CD4-positive, alpha-beta T cell treated with Interleukin-17A for 4 hours (primary cell): ENCODE measurements at regions not wholly inside any gene's neighbourhood (a gene's known extent, or its start where the extent isn't known, plus 50 kb on each side); places are given as distances from the start of the nearest gene placed in this dataset.

Experiments used
- DNase-seq: peaks from one replicate; pipeline ENCODE4 v3.0.0-alpha.2; 2020; ENCODE audit warnings: mixed read lengths

- no peak for DNase-seq
These were observed 99.3 kb downstream of the METRNL start for GRCh38 chr17:83178533-83179304.

DNA sequence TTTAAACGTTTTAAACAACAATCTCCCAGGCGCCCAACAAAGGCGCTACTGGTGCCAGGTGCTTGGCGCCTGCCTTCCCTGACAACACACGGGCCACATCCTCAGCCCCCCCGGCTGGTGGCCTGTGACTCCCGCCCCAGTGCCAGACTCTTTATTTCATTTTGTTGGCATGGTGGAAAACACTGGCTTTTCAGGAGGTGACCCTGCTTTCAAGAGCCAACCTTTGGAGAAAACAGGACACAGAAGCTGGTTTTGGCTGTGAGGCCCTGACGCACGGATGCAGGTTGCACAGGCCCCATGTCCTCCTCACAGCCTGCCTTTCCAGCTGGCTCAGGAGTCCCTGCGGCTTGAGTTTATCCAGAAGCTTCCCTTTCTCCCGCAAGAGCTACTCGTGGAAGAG, 100.0 kb downstream of the METRNL start:
- no peak for DNase-seq

- DNase-seq = no peak
These were observed 100.4 kb downstream of the METRNL start for GRCh38 chr17:83179811-83180210.

- DNase-seq = no peak
These were observed 101.0 kb downstream of the METRNL start for GRCh38 chr17:83180264-83180995.

DNA sequence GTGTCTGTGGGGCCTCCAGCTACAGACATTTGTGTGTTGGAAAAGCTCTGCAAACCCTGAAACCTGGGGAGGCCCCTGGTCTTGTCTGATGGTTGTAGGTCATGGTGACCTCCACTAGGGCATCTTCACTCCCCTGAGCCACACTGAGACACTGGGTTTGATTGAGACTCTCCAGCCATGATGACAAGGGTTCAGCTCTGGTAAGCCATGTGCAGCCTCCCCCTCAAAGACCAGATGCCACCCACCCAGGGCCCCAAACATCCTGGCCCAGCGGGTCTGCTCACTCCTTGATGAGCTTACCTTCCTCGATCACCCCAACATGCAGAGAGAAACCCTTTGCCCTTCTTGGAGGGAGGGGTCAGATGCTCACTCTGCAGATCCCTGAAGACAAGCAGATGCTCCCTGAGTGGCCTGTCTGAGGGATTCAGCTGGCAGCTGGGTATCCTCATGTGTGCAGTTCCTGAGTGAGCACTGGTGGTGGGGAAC, 101.6 kb downstream of the METRNL start:
- no peak for DNase-seq

- DNase-seq = no peak
These were observed 102.7 kb downstream of the METRNL start for GRCh38 chr17:83181991-83182619.

GRCh38 chr17:83182620-83183101, 103.3 kb downstream of the METRNL start:
- DNase-seq = no peak

GRCh38 chr17:83183145-83183948, 103.9 kb downstream of the METRNL start:
- DNase-seq = no peak

DNA sequence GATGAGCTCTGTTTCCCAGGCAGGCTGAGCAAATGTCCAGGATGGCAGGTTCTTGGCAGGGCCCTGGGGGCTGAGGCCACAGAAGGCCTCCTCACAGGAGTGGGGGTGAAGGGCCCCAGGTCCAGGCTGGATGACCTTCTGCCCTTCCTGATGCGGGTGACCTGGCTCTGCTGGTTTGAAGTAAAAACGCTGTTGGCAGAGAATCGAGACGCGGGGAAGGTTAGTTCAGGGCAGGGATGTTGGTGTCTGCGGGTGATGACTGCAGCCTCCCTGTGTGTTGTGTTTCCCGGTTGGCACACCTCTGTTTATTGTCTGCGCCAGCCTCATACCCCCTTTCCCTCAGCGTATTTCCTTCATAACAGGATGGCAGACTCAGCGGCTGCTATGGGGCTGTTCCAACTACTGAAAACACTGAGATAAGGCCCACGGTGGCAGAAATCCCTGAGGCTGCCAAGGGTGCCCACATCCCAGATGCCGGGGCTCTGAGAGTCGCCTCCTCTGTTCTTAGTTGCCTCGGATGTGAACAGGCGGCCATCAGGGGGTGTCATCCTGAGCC, 104.6 kb downstream of the METRNL start:
- DNase-seq = no peak

GRCh38 chr17:83185023-83186002, 105.9 kb downstream of the METRNL start:
- no peak for DNase-seq

GRCh38 chr17:83186226-83186625, 106.8 kb downstream of the METRNL start:
- no peak for DNase-seq

DNA sequence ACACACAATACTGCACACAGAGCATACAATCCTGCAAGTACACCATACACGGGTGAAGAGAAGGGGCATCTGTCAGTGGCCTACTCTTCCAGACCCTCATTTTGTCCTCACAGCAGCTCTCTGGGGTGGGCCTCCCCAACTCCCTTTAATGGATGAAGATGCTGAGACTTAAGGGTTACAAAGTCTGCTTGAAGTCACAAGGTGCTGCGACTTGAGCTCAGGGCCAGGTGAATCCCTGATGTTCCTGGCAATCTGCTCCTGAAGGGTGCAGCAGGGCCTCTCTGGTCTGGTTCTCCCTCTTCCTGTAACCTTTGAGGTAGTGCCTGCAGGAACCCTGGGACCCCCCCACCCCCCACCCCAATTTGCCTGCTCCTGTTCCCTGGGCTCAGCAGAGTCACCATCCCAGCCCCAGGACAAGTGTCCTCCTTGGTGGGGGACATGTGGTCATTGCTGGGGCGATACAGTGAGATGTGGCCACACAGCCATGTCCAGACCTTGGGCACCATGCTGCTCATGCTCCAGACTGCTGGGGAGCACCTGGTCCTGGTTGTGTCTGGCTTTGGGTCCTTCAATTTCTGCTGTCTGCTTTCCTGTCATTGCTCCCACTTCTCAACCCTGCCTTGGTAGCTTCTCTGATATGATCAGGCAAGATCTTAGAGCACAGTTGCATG, 107.5 kb downstream of the METRNL start:
- no peak for DNase-seq

- DNase-seq = no peak
These were observed 108.4 kb downstream of the METRNL start for GRCh38 chr17:83187782-83188311.

GRCh38 chr17:83189044-83190003, 109.9 kb downstream of the METRNL start:
- no peak for DNase-seq

- DNase-seq = no peak
These were observed 110.6 kb downstream of the METRNL start for GRCh38 chr17:83190004-83190385.

- no peak for DNase-seq
These were observed 111.4 kb downstream of the METRNL start for GRCh38 chr17:83190601-83191387.

DNA sequence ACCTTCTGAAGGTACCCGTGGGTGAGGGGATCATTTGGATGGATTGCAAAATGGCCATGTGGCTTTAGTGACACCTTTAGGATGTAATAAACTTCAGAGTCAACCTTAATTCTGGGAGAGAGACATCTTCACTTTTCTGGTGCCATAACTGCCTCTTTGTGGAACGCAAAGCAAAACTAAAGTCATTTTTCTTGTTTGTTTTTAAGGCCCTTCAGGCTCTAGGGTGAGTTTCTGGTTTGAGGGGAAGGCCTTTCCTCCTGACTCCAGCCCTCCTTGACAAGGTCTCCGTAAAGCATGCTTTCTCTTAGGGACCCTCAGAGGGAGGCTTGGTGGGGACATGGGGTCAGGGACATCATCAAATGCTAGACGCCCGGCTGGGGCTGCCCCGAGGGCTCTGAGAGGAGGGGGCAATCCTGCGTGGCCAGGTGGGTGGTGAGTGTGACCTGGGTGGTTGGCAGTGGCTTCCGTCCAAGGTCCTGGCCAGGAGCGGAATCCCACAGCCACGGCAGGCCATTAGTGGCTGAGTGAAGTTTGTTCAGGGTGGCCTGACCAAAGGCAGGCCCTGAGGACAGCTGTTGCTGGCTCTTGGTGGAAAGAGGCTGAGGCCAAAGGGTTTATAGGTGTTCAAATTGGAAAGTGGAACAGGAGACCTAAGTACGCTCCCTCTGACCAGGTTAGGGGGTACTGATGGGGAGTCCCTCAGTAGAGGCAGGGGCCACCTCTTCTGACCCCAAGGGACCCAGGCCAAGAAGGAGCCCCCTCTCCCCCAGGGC, 112.2 kb downstream of the METRNL start:
- DNase-seq = no peak
